Neural crest cell (in vitro differentiated cells): ENCODE measurements at regions not wholly inside any gene's neighbourhood (a gene's known extent, or its start where the extent isn't known, plus 50 kb on each side); places are given as distances from the start of the nearest gene placed in this dataset.

Experiments used
- DNase-seq: peaks from one replicate; pipeline ENCODE4 v3.0.0; 2021; ENCODE audit warnings: low read depth, mixed read lengths, low spot score
- H3K27ac Mint-ChIP-seq: one replicate; pipeline ENCODE4 v1.8.0; 2021; ENCODE audit warnings: mild to moderate bottlenecking, mixed read lengths; ENCODE audit not compliant: unreplicated experiment
- H3K27me3 Mint-ChIP-seq: 2 replicates; pipeline ENCODE4 v1.8.0; 2021; ENCODE audit warnings: low read depth, mild to moderate bottlenecking, mixed read lengths
- H3K36me3 Mint-ChIP-seq: 2 replicates; pipeline ENCODE4 v1.8.0; 2021; ENCODE audit warnings: low read depth, mild to moderate bottlenecking, mixed read lengths
- H3K4me1 Mint-ChIP-seq: 2 replicates; pipeline ENCODE4 v1.8.0; 2021; ENCODE audit warnings: mixed read lengths
- H3K4me3 Mint-ChIP-seq: one replicate; pipeline ENCODE4 v1.8.0; 2021; ENCODE audit warnings: mild to moderate bottlenecking, mixed read lengths
- H3K9me3 Mint-ChIP-seq: 2 replicates; pipeline ENCODE4 v1.8.0; 2021; ENCODE audit warnings: mixed read lengths
- CTCF ChIP-seq: fragments of 200-600 bp; sonication (generic); conservative IDR thresholded peaks from 2 replicates; pipeline ENCODE4 v1.5.0; 2021; ENCODE audit warnings: antibody characterized with exemption, mild to moderate bottlenecking

- H3K27ac Mint-ChIP-seq: no peak overlapping the region
- H3K9me3 Mint-ChIP-seq: no peaks in the 10 kb centered on the region
- TF ChIP-seq CTCF: no peak
- no peak for DNase-seq
- H3K36me3 Mint-ChIP-seq: no peaks in the 10 kb centered on the region
- peaks cover 6% of the 10 kb centered on the region for H3K27me3 Mint-ChIP-seq
- H3K4me1 Mint-ChIP-seq: no peaks in the 10 kb centered on the region
- no peak overlapping the region for H3K4me3 Mint-ChIP-seq
Measured at GRCh38 chr6:153210083-153210482, 79.0 kb upstream of the RGS17 start.

GRCh38 chr6:153208706-153209105 is 77.6 kb upstream of the RGS17 start:
- Mint-ChIP-seq H3K4me1 (no peaks in the 10 kb centered on the region), H3K4me3 (no peak overlapping the region), H3K9me3 (no peaks in the 10 kb centered on the region), H3K36me3 (no peaks in the 10 kb centered on the region), H3K27ac (no peak overlapping the region), H3K27me3 (peaks cover 6% of the 10 kb centered on the region)
- no peak for TF ChIP-seq CTCF
- DNase-seq: no peak

- Mint-ChIP-seq H3K4me3 (no peak overlapping the region), H3K36me3 (no peaks in the 10 kb centered on the region), H3K9me3 (no peaks in the 10 kb centered on the region), H3K27me3 (peaks cover 6% of the 10 kb centered on the region), H3K4me1 (no peaks in the 10 kb centered on the region), H3K27ac (no peak overlapping the region)
- DNase-seq: no peak
- TF ChIP-seq CTCF: no peak
Measured at GRCh38 chr6:153207617-153208016, 76.5 kb upstream of the RGS17 start.

GRCh38 chr6:153207006-153207405 is 75.9 kb upstream of the RGS17 start:
- no peaks in the 10 kb centered on the region for H3K4me1 Mint-ChIP-seq
- no peak for DNase-seq
- H3K27ac Mint-ChIP-seq: no peak overlapping the region
- no peaks in the 10 kb centered on the region for H3K9me3 Mint-ChIP-seq
- no peak overlapping the region for H3K4me3 Mint-ChIP-seq
- no peak for TF ChIP-seq CTCF
- H3K36me3 Mint-ChIP-seq: no peaks in the 10 kb centered on the region
- H3K27me3 Mint-ChIP-seq: peaks cover 6% of the 10 kb centered on the region

- Mint-ChIP-seq H3K36me3 (no peaks in the 10 kb centered on the region), H3K27me3 (no peaks in the 10 kb centered on the region), H3K27ac (no peak overlapping the region), H3K4me3 (no peak overlapping the region), H3K4me1 (no peaks in the 10 kb centered on the region), H3K9me3 (no peaks in the 10 kb centered on the region)
- TF ChIP-seq CTCF: no peak
- DNase-seq: no peak
Measured at GRCh38 chr6:153192943-153193885, 62.1 kb upstream of the RGS17 start.
